WTC11 (cell line): ENCODE measurements at regions not wholly inside any gene's neighbourhood (a gene's known extent, or its start where the extent isn't known, plus 50 kb on each side); places are given as distances from the start of the nearest gene placed in this dataset.

Experiments
- CTCF ChIP-seq: fragments of 200-600 bp; IDR thresholded peaks from 2 replicates; pipeline ENCODE4 v1.8.0; 2022; ENCODE audit warnings: antibody characterized with exemption
- ESRRA ChIP-seq: sonication (generic); formaldehyde crosslinking; IDR thresholded peaks from 2 replicates; pipeline ENCODE4 v1.8.1; 2022; ENCODE audit warnings: mild to moderate bottlenecking, missing genetic modification reagents, borderline replicate concordance
- FOXK1 ChIP-seq: sonication (generic); formaldehyde crosslinking; IDR thresholded peaks from 2 replicates; pipeline ENCODE4 v1.8.0; 2022; ENCODE audit warnings: mild to moderate bottlenecking, moderate library complexity, missing genetic modification reagents
- FOXP1 ChIP-seq: sonication (generic); formaldehyde crosslinking; IDR thresholded peaks from 2 replicates; pipeline ENCODE4 v1.8.0; 2022; ENCODE audit warnings: missing genetic modification reagents, mild to moderate bottlenecking, moderate library complexity, borderline replicate concordance
- MAX ChIP-seq: sonication (generic); formaldehyde crosslinking; IDR thresholded peaks from 2 replicates; pipeline ENCODE4 v1.8.0; 2022; ENCODE audit warnings: mild to moderate bottlenecking, missing genetic modification reagents
- PREB ChIP-seq: sonication (generic); formaldehyde crosslinking; IDR thresholded peaks from 2 replicates; pipeline ENCODE4 v1.8.1; 2022; ENCODE audit warnings: mild to moderate bottlenecking, missing genetic modification reagents, moderate library complexity, borderline replicate concordance
- PRRX2 ChIP-seq: fragments of 250-450 bp; sonication (Bioruptor Pico); IDR thresholded peaks from 2 replicates; pipeline ENCODE4 v1.8.0; 2021; ENCODE audit warnings: mild to moderate bottlenecking
- SMAD3 ChIP-seq: sonication (generic); formaldehyde crosslinking; IDR thresholded peaks from 2 replicates; pipeline ENCODE4 v1.8.0; 2022; ENCODE audit warnings: missing genetic modification reagents, mild to moderate bottlenecking, borderline replicate concordance
- TP53 ChIP-seq: sonication (generic); formaldehyde crosslinking; IDR thresholded peaks from 2 replicates; pipeline ENCODE4 v1.8.1; 2023; ENCODE audit warnings: mild to moderate bottlenecking, missing genetic modification reagents
- TF ChIP-seq, protein P1 (sequence below): sonication (generic); formaldehyde crosslinking; conservative IDR thresholded peaks from 2 replicates; pipeline ENCODE4 v1.8.1; 2022; ENCODE audit warnings: mild to moderate bottlenecking, missing genetic modification reagents
- TF ChIP-seq, protein P2 (sequence below): fragments of 250-450 bp; sonication (Bioruptor Pico); conservative IDR thresholded peaks from 2 replicates; pipeline ENCODE4 v1.9.0; 2021; ENCODE audit warnings: mild to moderate bottlenecking

GRCh38 chrY:19484997-19485396, 259.5 kb downstream of the KDM5D start:
- TF ChIP-seq FOXP1 (CRISPR knock-in tag) (no peak), CTCF (no peak), ESRRA (CRISPR knock-in tag) (no peak), SMAD3 (CRISPR knock-in tag) (no peak), TP53 (CRISPR knock-in tag) (no peak), FOXK1 (CRISPR knock-in tag) (no peak), PREB (CRISPR knock-in tag) (no peak), PRRX2 (no peak), MAX (no peak)
- TF ChIP-seq, protein P1, sequence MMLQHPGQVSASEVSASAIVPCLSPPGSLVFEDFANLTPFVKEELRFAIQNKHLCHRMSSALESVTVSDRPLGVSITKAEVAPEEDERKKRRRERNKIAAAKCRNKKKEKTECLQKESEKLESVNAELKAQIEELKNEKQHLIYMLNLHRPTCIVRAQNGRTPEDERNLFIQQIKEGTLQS: no peak
- TF ChIP-seq, protein P2, sequence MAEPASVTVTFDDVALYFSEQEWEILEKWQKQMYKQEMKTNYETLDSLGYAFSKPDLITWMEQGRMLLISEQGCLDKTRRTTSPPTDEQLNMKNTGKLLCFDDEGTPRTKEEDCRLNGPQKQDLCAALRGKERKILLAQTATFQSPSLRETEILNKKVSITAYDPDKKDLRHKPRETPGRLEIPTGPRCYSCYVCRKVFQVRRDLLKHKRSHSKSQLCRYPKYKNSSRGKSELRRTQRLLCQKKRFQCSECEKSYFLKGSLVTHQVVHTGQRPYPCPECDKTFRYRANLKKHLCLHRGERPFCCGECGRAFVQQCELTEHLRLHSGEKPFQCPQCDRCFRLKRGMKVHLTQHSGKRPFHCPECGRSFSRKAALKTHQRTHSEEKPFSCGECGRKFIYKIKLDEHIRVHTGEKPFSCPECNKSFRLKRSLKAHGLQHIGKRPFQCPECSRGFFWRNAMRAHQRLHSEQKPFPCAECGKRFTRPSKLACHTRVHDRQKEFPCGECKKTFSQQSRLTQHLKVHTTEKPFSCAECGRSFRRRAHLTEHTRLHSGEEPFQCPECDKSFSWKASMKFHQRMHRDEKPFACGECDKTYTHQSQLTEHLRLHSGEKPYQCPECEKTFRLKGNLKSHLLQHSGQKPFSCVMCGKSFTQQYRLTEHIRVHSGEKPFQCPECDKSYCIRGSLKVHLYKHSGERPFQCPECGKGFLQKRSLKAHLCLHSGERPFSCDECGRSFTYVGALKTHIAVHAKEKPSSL: no peak
